Mammary epithelial cell (primary cell): ENCODE measurements at regions not wholly inside any gene's neighbourhood (a gene's known extent, or its start where the extent isn't known, plus 50 kb on each side); places are given as distances from the start of the nearest gene placed in this dataset.

Source experiments
- CTCF ChIP-seq, 2 donors: IDR thresholded peaks in 1 of 2; conservative IDR thresholded peaks in 1 of 2; 2 replicates each; pipeline ENCODE4 v1.5.1; 2011 to 2012; ENCODE audit warnings: inconsistent platforms in 2 of 2, low read length in 2 of 2, mild to moderate bottlenecking in 2 of 2, control low read depth in 1 of 2, low read depth in 1 of 2; ENCODE audit not compliant: insufficient read depth in 1 of 2; ENCODE audit errors: extremely low read depth in 1 of 2
- EZH2 ChIP-seq: IDR thresholded peaks from 2 replicates; pipeline ENCODE4 v1.6.1; 2012; ENCODE audit warnings: low read length, inconsistent platforms, borderline replicate concordance

DNA sequence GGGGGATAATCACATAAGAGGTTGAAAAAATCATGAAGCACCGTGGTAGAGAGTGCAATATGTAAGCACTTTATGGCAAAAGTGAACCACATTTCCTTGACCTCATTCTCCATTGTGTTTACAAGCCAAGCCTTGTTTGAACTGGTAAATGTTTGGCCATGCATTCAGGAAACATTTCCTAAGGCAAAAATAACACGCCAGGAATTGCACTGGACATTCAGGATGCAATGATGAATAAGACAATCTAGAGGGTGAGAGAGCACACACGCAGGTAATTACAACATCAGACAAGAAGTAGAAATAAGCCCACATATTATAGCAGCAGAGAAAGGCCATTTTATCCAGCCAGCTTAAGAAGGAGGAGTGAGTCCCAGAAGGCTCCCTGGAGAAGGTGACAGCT lies 218.0 kb upstream of the OSR1 start:
- TF ChIP-seq CTCF (conservative IDR thresholded peaks at IDR 0.05 in 1 of 2, IDR thresholded peaks at IDR 0.05 in 1 of 2; ENCODE audit: extremely low read depth in 1 of 2, insufficient read depth in 1 of 2, low read depth in 1 of 2, low read length in 2 of 2) (no peak), EZH2 (no peak)
